ENCODE measurements at regions not wholly inside any gene's neighbourhood (a gene's known extent, or its start where the extent isn't known, plus 50 kb on each side); places are given as distances from the start of the nearest gene placed in this dataset.

DNA sequence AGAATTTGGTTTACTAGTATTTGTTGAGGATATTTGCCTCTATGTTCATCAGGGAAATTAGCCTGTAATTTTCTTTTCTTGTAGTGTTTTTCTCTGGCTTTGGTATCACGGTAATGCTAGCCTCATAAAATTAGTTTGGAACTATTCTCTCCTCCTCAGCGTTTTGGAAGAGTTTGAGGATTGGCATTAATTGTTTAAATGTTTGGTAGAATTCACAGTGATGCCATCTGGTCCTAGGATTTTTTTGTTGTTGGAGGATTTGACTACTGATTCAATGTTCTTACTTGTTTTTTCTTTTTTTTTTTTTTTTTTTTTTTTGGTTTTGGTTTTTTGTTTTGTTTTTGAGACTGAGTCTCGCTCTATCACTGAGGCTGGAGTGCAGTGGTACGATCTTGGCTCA is 156.2 kb upstream of the BTBD3 start (continued):
- TF ChIP-seq, protein P1, sequence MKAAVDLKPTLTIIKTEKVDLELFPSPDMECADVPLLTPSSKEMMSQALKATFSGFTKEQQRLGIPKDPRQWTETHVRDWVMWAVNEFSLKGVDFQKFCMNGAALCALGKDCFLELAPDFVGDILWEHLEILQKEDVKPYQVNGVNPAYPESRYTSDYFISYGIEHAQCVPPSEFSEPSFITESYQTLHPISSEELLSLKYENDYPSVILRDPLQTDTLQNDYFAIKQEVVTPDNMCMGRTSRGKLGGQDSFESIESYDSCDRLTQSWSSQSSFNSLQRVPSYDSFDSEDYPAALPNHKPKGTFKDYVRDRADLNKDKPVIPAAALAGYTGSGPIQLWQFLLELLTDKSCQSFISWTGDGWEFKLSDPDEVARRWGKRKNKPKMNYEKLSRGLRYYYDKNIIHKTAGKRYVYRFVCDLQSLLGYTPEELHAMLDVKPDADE (IDR thresholded peaks at IDR 0.05) = no peak
- TF ChIP-seq NANOG (IDR thresholded peaks at IDR 0.05; ENCODE audit: borderline replicate concordance) = no peak

DNA sequence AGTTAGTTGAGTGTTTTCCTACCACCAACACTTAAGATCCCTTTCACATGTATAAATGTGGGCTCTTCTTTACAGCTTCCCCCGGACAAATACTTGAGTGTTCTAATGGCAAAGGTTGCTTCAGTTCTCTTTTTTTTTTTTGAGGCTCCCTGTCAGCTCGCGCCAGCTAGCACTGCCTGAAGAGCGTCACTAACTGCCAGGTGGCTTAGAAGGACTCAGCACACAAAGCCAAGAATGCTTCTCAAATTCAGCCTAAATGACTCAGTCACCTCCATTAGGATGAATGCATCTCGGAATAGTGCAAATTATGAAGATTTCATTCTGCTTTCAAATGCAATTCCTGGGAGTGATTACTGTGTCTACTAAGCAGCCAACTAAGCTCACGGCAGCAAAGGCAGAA is 150.7 kb upstream of the BTBD3 start:
- Histone ChIP-seq H3K4me3 (0 out of 2 replicates have a peak overlapping the region, but pooled peaks have one; percentile 6), H3K27me3 (ENCODE audit: insufficient read depth) (no peaks in the 10 kb centered on the region), H2AFZ (no peak overlapping the region), H3K9me2 (ENCODE audit: insufficient read depth) (0 out of 2 replicates have a peak, but pooled peaks cover 6% of the 10 kb centered on the region), H3K4me1 (ENCODE audit: insufficient read depth) (peaks cover 25% of the 10 kb centered on the region), H3K36me3 (ENCODE audit: insufficient read depth) (no peaks in the 10 kb centered on the region), H4K20me1 (replicated peaks; ENCODE audit: insufficient read depth) (no peaks in the 10 kb centered on the region), H3K4me2 (peak overlapping the region; percentile 39; the same call in 1 of the 2 replicates), H3K79me2 (replicated peaks; ENCODE audit: insufficient read depth) (no peaks in the 10 kb centered on the region), H3K27ac (ENCODE audit: low read depth) (peak overlapping the region; percentile 75), H3F3A (replicated peaks; ENCODE audit: low read depth) (no peaks in the 10 kb centered on the region)
- Mint-ChIP-seq H3K27ac (peak overlapping the region; percentile 69), H3K4me3 (no peak overlapping the region), H3K27me3 (ENCODE audit: insufficient read depth, low read depth, poor library complexity) (peaks cover 2% of the 10 kb centered on the region), H3K9me3 (peaks cover 4% of the 10 kb centered on the region; the same call in 2 of the 3 replicates), H3K36me3 (ENCODE audit: low read depth) (no peaks in the 10 kb centered on the region), H3K4me1 (peaks cover 34% of the 10 kb centered on the region)
- peak; percentile 18; the same call in 1 of the 2 replicates for TF ChIP-seq CREB1 (CRISPR knock-in tag; IDR thresholded peaks at IDR 0.05; ENCODE audit: low read depth)
- TF ChIP-seq, protein P2, sequence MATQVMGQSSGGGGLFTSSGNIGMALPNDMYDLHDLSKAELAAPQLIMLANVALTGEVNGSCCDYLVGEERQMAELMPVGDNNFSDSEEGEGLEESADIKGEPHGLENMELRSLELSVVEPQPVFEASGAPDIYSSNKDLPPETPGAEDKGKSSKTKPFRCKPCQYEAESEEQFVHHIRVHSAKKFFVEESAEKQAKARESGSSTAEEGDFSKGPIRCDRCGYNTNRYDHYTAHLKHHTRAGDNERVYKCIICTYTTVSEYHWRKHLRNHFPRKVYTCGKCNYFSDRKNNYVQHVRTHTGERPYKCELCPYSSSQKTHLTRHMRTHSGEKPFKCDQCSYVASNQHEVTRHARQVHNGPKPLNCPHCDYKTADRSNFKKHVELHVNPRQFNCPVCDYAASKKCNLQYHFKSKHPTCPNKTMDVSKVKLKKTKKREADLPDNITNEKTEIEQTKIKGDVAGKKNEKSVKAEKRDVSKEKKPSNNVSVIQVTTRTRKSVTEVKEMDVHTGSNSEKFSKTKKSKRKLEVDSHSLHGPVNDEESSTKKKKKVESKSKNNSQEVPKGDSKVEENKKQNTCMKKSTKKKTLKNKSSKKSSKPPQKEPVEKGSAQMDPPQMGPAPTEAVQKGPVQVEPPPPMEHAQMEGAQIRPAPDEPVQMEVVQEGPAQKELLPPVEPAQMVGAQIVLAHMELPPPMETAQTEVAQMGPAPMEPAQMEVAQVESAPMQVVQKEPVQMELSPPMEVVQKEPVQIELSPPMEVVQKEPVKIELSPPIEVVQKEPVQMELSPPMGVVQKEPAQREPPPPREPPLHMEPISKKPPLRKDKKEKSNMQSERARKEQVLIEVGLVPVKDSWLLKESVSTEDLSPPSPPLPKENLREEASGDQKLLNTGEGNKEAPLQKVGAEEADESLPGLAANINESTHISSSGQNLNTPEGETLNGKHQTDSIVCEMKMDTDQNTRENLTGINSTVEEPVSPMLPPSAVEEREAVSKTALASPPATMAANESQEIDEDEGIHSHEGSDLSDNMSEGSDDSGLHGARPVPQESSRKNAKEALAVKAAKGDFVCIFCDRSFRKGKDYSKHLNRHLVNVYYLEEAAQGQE (IDR thresholded peaks at IDR 0.05; ENCODE audit: unreplicated experiment) = no peak
- ATAC-seq = peak; percentile 93
- DNase-seq (ENCODE audit: low spot score) = peak; percentile 74

DNA sequence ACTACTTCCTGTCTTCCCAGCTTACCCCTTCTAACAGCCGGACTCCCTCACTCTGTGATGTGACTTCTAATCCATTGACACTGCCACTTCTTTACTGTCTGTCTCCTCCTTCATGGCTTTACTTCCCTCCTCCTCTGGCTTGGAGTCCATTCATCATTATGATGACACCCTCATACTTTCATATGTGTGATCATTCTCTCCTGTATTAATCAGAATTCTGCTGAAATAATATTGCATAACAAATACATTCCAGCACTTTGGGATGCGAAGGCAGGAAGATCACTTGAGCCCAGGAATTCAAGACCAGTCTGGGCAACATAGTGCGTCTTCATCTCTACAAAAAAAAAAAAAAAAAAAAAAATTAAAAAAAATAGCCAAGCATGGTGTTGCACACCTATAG is 147.9 kb upstream of the BTBD3 start:
- peaks cover 25% of the 10 kb centered on the region for H3K4me1 ChIP-seq (ENCODE audit: insufficient read depth)
- no peak overlapping the region for H2AFZ ChIP-seq
- no peaks in the 10 kb centered on the region for H4K20me1 ChIP-seq (replicated peaks; ENCODE audit: insufficient read depth)
- H3K9me3 Mint-ChIP-seq = no peaks in the 10 kb centered on the region; the same call in 1 of the 3 replicates
- H3K9me2 ChIP-seq (ENCODE audit: insufficient read depth) = 0 out of 2 replicates have a peak, but pooled peaks cover 6% of the 10 kb centered on the region
- no peak for ATAC-seq
- no peak overlapping the region for H3K27ac ChIP-seq (ENCODE audit: low read depth)
- peaks cover 2% of the 10 kb centered on the region for H3K27me3 Mint-ChIP-seq (ENCODE audit: insufficient read depth, low read depth, poor library complexity)
- no peaks in the 10 kb centered on the region for H3F3A ChIP-seq (replicated peaks; ENCODE audit: low read depth)
- H3K79me2 ChIP-seq (replicated peaks; ENCODE audit: insufficient read depth) = no peaks in the 10 kb centered on the region
- peaks cover 29% of the 10 kb centered on the region for H3K4me1 Mint-ChIP-seq
- H3K4me3 Mint-ChIP-seq = no peak overlapping the region
- no peak for DNase-seq (ENCODE audit: low spot score)
- H3K36me3 ChIP-seq (ENCODE audit: insufficient read depth) = no peaks in the 10 kb centered on the region
- no peaks in the 10 kb centered on the region for H3K36me3 Mint-ChIP-seq (ENCODE audit: low read depth)
- no peaks in the 10 kb centered on the region for H3K27me3 ChIP-seq (ENCODE audit: insufficient read depth)
- H3K27ac Mint-ChIP-seq = no peak overlapping the region
- H3K4me2 ChIP-seq = no peak overlapping the region
- H3K4me3 ChIP-seq = no peak overlapping the region
- TF ChIP-seq NANOG (IDR thresholded peaks at IDR 0.05; ENCODE audit: borderline replicate concordance) (no peak), EZH2 (IDR thresholded peaks at IDR 0.05; ENCODE audit: low read depth, unreplicated experiment) (no peak), EZH2phosphoT487 (IDR thresholded peaks at IDR 0.05; ENCODE audit: unreplicated experiment) (no peak), JUNB (IDR thresholded peaks at IDR 0.05; ENCODE audit: unreplicated experiment) (no peak), CREB1 (CRISPR knock-in tag; IDR thresholded peaks at IDR 0.05; ENCODE audit: low read depth) (no peak)
- TF ChIP-seq, protein P3, sequence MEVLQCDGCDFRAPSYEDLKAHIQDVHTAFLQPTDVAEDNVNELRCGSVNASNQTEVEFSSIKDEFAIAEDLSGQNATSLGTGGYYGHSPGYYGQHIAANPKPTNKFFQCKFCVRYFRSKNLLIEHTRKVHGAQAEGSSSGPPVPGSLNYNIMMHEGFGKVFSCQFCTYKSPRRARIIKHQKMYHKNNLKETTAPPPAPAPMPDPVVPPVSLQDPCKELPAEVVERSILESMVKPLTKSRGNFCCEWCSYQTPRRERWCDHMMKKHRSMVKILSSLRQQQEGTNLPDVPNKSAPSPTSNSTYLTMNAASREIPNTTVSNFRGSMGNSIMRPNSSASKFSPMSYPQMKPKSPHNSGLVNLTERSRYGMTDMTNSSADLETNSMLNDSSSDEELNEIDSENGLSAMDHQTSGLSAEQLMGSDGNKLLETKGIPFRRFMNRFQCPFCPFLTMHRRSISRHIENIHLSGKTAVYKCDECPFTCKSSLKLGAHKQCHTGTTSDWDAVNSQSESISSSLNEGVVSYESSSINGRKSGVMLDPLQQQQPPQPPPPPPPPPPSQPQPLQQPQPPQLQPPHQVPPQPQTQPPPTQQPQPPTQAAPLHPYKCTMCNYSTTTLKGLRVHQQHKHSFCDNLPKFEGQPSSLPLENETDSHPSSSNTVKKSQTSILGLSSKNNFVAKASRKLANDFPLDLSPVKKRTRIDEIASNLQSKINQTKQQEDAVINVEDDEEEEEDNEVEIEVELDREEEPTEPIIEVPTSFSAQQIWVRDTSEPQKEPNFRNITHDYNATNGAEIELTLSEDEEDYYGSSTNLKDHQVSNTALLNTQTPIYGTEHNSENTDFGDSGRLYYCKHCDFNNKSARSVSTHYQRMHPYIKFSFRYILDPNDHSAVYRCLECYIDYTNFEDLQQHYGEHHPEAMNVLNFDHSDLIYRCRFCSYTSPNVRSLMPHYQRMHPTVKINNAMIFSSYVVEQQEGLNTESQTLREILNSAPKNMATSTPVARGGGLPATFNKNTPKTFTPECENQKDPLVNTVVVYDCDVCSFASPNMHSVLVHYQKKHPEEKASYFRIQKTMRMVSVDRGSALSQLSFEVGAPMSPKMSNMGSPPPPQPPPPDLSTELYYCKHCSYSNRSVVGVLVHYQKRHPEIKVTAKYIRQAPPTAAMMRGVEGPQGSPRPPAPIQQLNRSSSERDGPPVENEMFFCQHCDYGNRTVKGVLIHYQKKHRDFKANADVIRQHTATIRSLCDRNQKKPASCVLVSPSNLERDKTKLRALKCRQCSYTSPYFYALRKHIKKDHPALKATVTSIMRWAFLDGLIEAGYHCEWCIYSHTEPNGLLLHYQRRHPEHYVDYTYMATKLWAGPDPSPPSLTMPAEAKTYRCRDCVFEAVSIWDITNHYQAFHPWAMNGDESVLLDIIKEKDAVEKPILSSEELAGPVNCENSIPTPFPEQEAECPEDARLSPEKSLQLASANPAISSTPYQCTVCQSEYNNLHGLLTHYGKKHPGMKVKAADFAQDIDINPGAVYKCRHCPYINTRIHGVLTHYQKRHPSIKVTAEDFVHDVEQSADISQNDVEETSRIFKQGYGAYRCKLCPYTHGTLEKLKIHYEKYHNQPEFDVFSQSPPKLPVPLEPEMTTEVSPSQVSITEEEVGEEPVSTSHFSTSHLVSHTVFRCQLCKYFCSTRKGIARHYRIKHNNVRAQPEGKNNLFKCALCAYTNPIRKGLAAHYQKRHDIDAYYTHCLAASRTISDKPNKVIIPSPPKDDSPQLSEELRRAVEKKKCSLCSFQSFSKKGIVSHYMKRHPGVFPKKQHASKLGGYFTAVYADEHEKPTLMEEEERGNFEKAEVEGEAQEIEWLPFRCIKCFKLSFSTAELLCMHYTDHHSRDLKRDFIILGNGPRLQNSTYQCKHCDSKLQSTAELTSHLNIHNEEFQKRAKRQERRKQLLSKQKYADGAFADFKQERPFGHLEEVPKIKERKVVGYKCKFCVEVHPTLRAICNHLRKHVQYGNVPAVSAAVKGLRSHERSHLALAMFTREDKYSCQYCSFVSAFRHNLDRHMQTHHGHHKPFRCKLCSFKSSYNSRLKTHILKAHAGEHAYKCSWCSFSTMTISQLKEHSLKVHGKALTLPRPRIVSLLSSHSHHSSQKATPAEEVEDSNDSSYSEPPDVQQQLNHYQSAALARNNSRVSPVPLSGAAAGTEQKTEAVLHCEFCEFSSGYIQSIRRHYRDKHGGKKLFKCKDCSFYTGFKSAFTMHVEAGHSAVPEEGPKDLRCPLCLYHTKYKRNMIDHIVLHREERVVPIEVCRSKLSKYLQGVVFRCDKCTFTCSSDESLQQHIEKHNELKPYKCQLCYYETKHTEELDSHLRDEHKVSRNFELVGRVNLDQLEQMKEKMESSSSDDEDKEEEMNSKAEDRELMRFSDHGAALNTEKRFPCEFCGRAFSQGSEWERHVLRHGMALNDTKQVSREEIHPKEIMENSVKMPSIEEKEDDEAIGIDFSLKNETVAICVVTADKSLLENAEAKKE (CRISPR knock-in tag; IDR thresholded peaks at IDR 0.05) = no peak

All from GM23338 (cell line).